Activated T-cell treated with anti-CD3 and anti-CD28 coated beads, Interleukin-2, amount 50 U/mL, for 72 hours (primary cell): ENCODE measurements at regions not wholly inside any gene's neighbourhood (a gene's known extent, or its start where the extent isn't known, plus 50 kb on each side); places are given as distances from the start of the nearest gene placed in this dataset.

Experiments
- ATAC-seq, 2 donors: fragments of 150-1000 bp; cut with Tn5 transposase; replicated peaks in 1 of 2; 2 replicates each; pipeline ENCODE4 v1.10.0; 2021; ENCODE audit warnings: moderate library complexity in 2 of 2, mild to moderate bottlenecking in 1 of 2
- DNase-seq, 2 donors: peaks; one replicate each; pipeline ENCODE4 v3.0.0; 2021 to 2022; ENCODE audit warnings: mixed read lengths in 1 of 2
- H3K27ac Mint-ChIP-seq: one replicate; pipeline ENCODE4 v1.8.0; 2022; ENCODE audit warnings: mild to moderate bottlenecking, moderate library complexity, mixed read lengths
- H3K27me3 Mint-ChIP-seq: one replicate; pipeline ENCODE4 v1.8.0; 2022; ENCODE audit warnings: low read depth, mixed read lengths
- H3K36me3 Mint-ChIP-seq, 2 donors: one replicate each; pipeline ENCODE4 v1.8.0; 2022; ENCODE audit warnings: mixed read lengths in 2 of 2, mild to moderate bottlenecking in 1 of 2; ENCODE audit not compliant: insufficient read depth in 2 of 2
- H3K4me1 Mint-ChIP-seq: one replicate; pipeline ENCODE4 v1.8.0; 2022; ENCODE audit warnings: low read depth, mixed read lengths
- H3K4me3 Mint-ChIP-seq, 2 donors: one replicate each; pipeline ENCODE4 v1.8.0; 2022; ENCODE audit warnings: mild to moderate bottlenecking in 2 of 2, mixed read lengths in 2 of 2, moderate library complexity in 2 of 2
- H3K9me3 Mint-ChIP-seq, 2 donors: one replicate each; pipeline ENCODE4 v1.8.0; 2022; ENCODE audit warnings: mixed read lengths in 2 of 2

DNA sequence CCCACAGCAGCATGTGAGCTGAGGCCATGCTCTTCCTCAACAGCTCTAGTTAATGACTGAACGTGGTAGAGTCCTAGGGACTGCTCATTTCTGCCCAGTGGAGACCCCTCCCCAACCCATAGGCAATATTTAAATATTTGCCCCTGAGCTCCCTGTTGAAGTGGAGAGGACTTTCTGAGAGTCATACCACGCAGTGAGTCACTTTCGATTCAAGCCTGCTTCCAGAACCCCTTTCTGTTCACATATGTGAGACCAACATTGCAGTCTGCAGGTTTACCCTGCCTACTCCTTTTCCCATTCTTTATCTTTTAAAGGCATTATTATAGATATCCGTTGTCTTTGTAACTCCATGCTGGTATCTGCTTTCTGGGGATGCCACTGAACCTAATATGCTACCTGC lies 946.3 kb downstream of the JRKL start:
- H3K27ac Mint-ChIP-seq = no peak overlapping the region
- no peak for DNase-seq
- H3K27me3 Mint-ChIP-seq = no peaks in the 10 kb centered on the region
- no peaks in the 10 kb centered on the region for H3K4me1 Mint-ChIP-seq
- no peak overlapping the region for H3K4me3 Mint-ChIP-seq
- ATAC-seq = no peak
- peaks cover 0 to 3% of the 10 kb centered on the region in 2 donors for H3K9me3 Mint-ChIP-seq
- H3K36me3 Mint-ChIP-seq = no peaks in the 10 kb centered on the region

DNA sequence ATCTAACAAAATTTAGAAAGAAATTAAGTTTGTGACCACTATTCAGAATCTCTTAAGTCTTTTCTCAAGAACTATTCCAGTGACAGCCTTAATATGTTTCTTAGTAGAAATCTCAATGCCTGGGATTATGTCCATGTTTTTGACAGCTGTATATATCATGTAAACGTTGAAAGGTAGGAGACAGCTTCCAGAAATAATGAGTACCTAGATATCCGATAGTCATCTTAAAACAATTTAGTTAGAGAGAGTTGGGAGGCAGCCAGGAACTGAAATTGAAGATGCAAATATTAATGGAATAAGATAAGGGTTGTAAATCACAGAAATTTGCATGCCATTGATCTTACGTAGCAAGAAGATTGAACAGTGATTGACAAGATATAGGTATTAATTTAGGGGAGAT lies 955.2 kb downstream of the JRKL start:
- ATAC-seq (no peak), DNase-seq (no peak)
- no peaks in the 10 kb centered on the region for H3K4me1 Mint-ChIP-seq
- no peaks in the 10 kb centered on the region for H3K36me3 Mint-ChIP-seq
- H3K27ac Mint-ChIP-seq = no peak overlapping the region
- no peaks in the 10 kb centered on the region for H3K27me3 Mint-ChIP-seq
- no peak overlapping the region for H3K4me3 Mint-ChIP-seq
- peaks cover 5 to 6% of the 10 kb centered on the region in 2 donors for H3K9me3 Mint-ChIP-seq

GRCh38 chr11:97349201-97349600 lies 959.4 kb downstream of the JRKL start:
- H3K36me3 Mint-ChIP-seq = no peaks in the 10 kb centered on the region
- peaks cover 4 to 7% of the 10 kb centered on the region in 2 donors for H3K9me3 Mint-ChIP-seq
- ATAC-seq = no peak
- H3K27ac Mint-ChIP-seq = no peak overlapping the region
- no peaks in the 10 kb centered on the region for H3K27me3 Mint-ChIP-seq
- no peaks in the 10 kb centered on the region for H3K4me1 Mint-ChIP-seq
- no peak for DNase-seq
- H3K4me3 Mint-ChIP-seq = no peak overlapping the region

DNA sequence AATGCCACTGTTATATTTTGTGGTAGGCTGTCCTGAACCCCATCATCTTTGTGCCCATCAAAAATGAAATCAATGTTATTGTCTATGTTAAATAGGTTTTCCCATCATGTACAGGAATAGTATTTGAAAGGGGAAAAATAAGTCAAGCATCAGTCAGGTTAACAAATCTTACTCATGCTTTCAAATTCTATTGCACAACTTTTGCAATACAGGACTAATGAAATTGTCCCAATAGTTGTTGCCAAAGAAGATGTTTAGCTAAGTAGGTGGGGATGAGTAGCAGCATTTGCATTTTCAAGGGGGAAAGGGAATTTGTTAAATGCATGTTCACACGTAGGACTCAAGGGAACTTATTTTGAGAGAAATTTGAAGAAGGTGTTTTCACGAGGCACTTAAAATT lies 962.1 kb downstream of the JRKL start:
- Mint-ChIP-seq H3K36me3 (no peaks in the 10 kb centered on the region), H3K4me3 (no peak overlapping the region), H3K4me1 (no peaks in the 10 kb centered on the region), H3K9me3 (peaks cover 1 to 4% of the 10 kb centered on the region in 2 donors), H3K27ac (no peak overlapping the region), H3K27me3 (no peaks in the 10 kb centered on the region)
- DNase-seq = no peak
- no peak for ATAC-seq

DNA sequence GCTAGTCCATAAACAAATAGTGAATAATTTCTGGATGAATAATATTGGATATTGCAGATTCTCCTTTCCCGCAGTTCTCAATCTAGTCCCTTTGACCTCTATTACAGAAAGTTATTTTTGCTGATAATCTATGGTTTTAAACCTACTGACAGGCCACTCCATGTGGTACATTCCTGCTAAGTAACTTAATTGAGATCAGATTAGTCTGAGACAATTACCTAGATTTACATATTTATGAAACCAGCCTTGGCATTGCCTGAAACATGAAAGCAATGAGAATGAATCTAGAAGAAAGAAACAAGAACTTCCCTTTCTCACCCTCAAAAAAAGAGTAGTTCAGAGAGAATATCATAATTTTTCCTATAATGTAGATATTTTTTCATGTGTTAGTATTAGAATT lies 964.2 kb downstream of the JRKL start:
- Mint-ChIP-seq H3K27ac (no peak overlapping the region), H3K4me1 (no peaks in the 10 kb centered on the region), H3K27me3 (no peaks in the 10 kb centered on the region), H3K4me3 (no peak overlapping the region), H3K9me3 (peaks cover 1 to 2% of the 10 kb centered on the region in 2 donors), H3K36me3 (no peaks in the 10 kb centered on the region)
- no peak for DNase-seq
- no peak for ATAC-seq

- no peak for DNase-seq
- Mint-ChIP-seq H3K4me1 (no peaks in the 10 kb centered on the region), H3K27ac (no peak overlapping the region), H3K27me3 (no peaks in the 10 kb centered on the region), H3K36me3 (no peaks in the 10 kb centered on the region), H3K9me3 (peaks cover 1 to 2% of the 10 kb centered on the region in 2 donors), H3K4me3 (no peak overlapping the region)
- ATAC-seq = no peak
These were observed 964.8 kb downstream of the JRKL start for GRCh38 chr11:97354576-97354975.

GRCh38 chr11:97355230-97355629 lies 965.4 kb downstream of the JRKL start:
- H3K36me3 Mint-ChIP-seq = no peaks in the 10 kb centered on the region
- H3K27ac Mint-ChIP-seq = no peak overlapping the region
- H3K4me1 Mint-ChIP-seq = no peaks in the 10 kb centered on the region
- DNase-seq (no peak), ATAC-seq (no peak)
- H3K27me3 Mint-ChIP-seq = no peaks in the 10 kb centered on the region
- H3K4me3 Mint-ChIP-seq = no peak overlapping the region
- peaks cover 0 to 1% of the 10 kb centered on the region in 2 donors for H3K9me3 Mint-ChIP-seq

DNA sequence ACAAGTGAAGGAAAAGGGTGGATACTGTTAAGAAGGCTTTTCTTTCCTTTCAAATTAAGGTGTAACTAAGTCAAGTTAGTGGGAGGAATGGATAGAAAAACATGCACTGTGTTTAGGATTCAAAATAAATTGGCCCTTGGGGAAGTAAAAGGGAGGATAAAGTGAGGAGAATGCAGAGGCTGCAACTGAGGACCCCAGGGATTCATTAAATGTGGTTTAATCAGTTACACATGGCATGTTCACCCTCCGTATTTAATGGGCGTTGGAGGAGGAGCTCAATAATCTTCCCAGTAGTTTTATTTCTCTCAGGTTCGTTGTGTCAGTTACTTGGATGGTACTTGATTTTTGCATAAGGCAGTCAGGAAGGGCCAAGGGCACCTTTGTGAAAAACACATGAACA lies 966.3 kb downstream of the JRKL start:
- H3K36me3 Mint-ChIP-seq = no peaks in the 10 kb centered on the region
- ATAC-seq (no peak), DNase-seq (no peak)
- no peak overlapping the region for H3K4me3 Mint-ChIP-seq
- H3K4me1 Mint-ChIP-seq = no peaks in the 10 kb centered on the region
- H3K9me3 Mint-ChIP-seq = peaks cover 0 to 1% of the 10 kb centered on the region in 2 donors
- no peaks in the 10 kb centered on the region for H3K27me3 Mint-ChIP-seq
- H3K27ac Mint-ChIP-seq = no peak overlapping the region

- DNase-seq (no peak), ATAC-seq (no peak)
- no peaks in the 10 kb centered on the region for H3K27me3 Mint-ChIP-seq
- H3K4me3 Mint-ChIP-seq = no peak overlapping the region
- H3K9me3 Mint-ChIP-seq = peaks cover under 1 to 1% of the 10 kb centered on the region in 2 donors
- no peak overlapping the region for H3K27ac Mint-ChIP-seq
- H3K4me1 Mint-ChIP-seq = no peaks in the 10 kb centered on the region
- H3K36me3 Mint-ChIP-seq = no peaks in the 10 kb centered on the region
These were observed 969.2 kb downstream of the JRKL start for GRCh38 chr11:97359016-97359415.

- no peaks in the 10 kb centered on the region for H3K4me1 Mint-ChIP-seq
- H3K27me3 Mint-ChIP-seq = no peaks in the 10 kb centered on the region
- no peak overlapping the region for H3K27ac Mint-ChIP-seq
- ATAC-seq = no peak
- H3K9me3 Mint-ChIP-seq = peaks cover 3 to 4% of the 10 kb centered on the region in 2 donors
- DNase-seq = no peak
- no peak overlapping the region for H3K4me3 Mint-ChIP-seq
- no peaks in the 10 kb centered on the region for H3K36me3 Mint-ChIP-seq
These were observed 972.1 kb downstream of the JRKL start for GRCh38 chr11:97361812-97362378.

- H3K36me3 Mint-ChIP-seq = no peaks in the 10 kb centered on the region
- no peak overlapping the region for H3K27ac Mint-ChIP-seq
- peaks cover 3 to 6% of the 10 kb centered on the region in 2 donors for H3K9me3 Mint-ChIP-seq
- H3K27me3 Mint-ChIP-seq = no peaks in the 10 kb centered on the region
- no peak overlapping the region for H3K4me3 Mint-ChIP-seq
- no peaks in the 10 kb centered on the region for H3K4me1 Mint-ChIP-seq
- DNase-seq (no peak), ATAC-seq (no peak)
These were observed 973.5 kb downstream of the JRKL start for GRCh38 chr11:97363331-97363730.

GRCh38 chr11:97364047-97364446 lies 974.2 kb downstream of the JRKL start:
- Mint-ChIP-seq H3K9me3 (peaks cover 3 to 10% of the 10 kb centered on the region in 2 donors), H3K4me3 (no peak overlapping the region), H3K27ac (no peak overlapping the region), H3K36me3 (no peaks in the 10 kb centered on the region), H3K27me3 (no peaks in the 10 kb centered on the region), H3K4me1 (no peaks in the 10 kb centered on the region)
- ATAC-seq (no peak), DNase-seq (no peak)

- no peaks in the 10 kb centered on the region for H3K4me1 Mint-ChIP-seq
- H3K27me3 Mint-ChIP-seq = no peaks in the 10 kb centered on the region
- peaks cover 13 to 14% of the 10 kb centered on the region in 2 donors for H3K9me3 Mint-ChIP-seq
- ATAC-seq (no peak), DNase-seq (no peak)
- H3K36me3 Mint-ChIP-seq = no peaks in the 10 kb centered on the region
- H3K27ac Mint-ChIP-seq = no peak overlapping the region
- H3K4me3 Mint-ChIP-seq = no peak overlapping the region
These were observed 977.7 kb downstream of the JRKL start for GRCh38 chr11:97367406-97368083.

DNA sequence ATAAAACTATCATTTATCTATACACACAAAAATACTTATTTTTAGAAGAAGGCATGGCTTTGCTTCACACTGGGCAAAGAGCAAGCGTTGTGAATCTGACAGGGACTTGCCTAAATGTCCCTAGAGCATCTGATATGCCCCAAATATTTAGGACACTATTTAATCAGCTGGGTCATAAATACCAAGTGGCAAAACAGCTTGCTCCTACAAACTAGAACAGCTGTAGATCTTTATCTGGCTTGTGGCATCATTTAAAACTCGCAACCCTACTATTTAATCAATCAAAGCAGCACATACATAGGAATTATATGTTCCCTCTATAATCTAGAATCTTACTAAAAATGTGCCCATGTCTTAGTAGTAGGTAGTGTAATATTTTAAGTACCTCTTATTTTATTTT lies 999.5 kb downstream of the JRKL start:
- Mint-ChIP-seq H3K4me1 (no peaks in the 10 kb centered on the region), H3K9me3 (peaks cover 2 to 9% of the 10 kb centered on the region in 2 donors), H3K36me3 (no peaks in the 10 kb centered on the region), H3K27me3 (no peaks in the 10 kb centered on the region), H3K4me3 (no peak overlapping the region), H3K27ac (no peak overlapping the region)
- DNase-seq (no peak), ATAC-seq (no peak)
